HG03196 (cell line): ENCODE measurements at regions not wholly inside any gene's neighbourhood (a gene's known extent, or its start where the extent isn't known, plus 50 kb on each side); places are given as distances from the start of the nearest gene placed in this dataset.
"Not testable (repeated sequence)": the region's sequence is repeated elsewhere in the genome, so short reads cannot be mapped to it uniquely, and the experiment has no call there.

ENCODE experiments used
- ATAC-seq: cut with Tn5 transposase; IDR thresholded peaks from one replicate; pipeline ENCODE4 v1.9.1; 2021; ENCODE audit not compliant: unreplicated experiment

- ATAC-seq: no peak
These were observed 102.0 kb downstream of the HNMT start for GRCh38 chr2:138066139-138066806.

GRCh38 chr2:138066841-138067240 is 102.6 kb downstream of the HNMT start:
- no peak for ATAC-seq

- ATAC-seq: not testable (repeated sequence)
These were observed 104.4 kb downstream of the HNMT start for GRCh38 chr2:138068669-138069068.

- not testable (repeated sequence) for ATAC-seq
These were observed 106.9 kb downstream of the HNMT start for GRCh38 chr2:138071042-138071719.

- ATAC-seq: no peak
These were observed 107.7 kb downstream of the HNMT start for GRCh38 chr2:138071720-138072719.

GRCh38 chr2:138078153-138078552 is 113.9 kb downstream of the HNMT start:
- ATAC-seq: no peak

GRCh38 chr2:138079976-138080375 is 115.7 kb downstream of the HNMT start:
- no peak for ATAC-seq

- ATAC-seq: no peak
These were observed 117.2 kb downstream of the HNMT start for GRCh38 chr2:138081225-138082073.

- ATAC-seq: no peak
These were observed 119.9 kb downstream of the HNMT start for GRCh38 chr2:138084206-138084605.

GRCh38 chr2:138085441-138085840 is 121.2 kb downstream of the HNMT start:
- ATAC-seq: not testable (repeated sequence)

- ATAC-seq: no peak
These were observed 122.3 kb downstream of the HNMT start for GRCh38 chr2:138086576-138086975.

- no peak for ATAC-seq
These were observed 123.7 kb downstream of the HNMT start for GRCh38 chr2:138087751-138088593.

- ATAC-seq: no peak
These were observed 126.1 kb downstream of the HNMT start for GRCh38 chr2:138090330-138090729.

GRCh38 chr2:138093455-138093854 is 129.2 kb downstream of the HNMT start:
- no peak for ATAC-seq

- no peak for ATAC-seq
These were observed 129.8 kb downstream of the HNMT start for GRCh38 chr2:138094031-138094430.

- no peak for ATAC-seq
These were observed 131.1 kb downstream of the HNMT start for GRCh38 chr2:138095336-138095735.

- not testable (repeated sequence) for ATAC-seq
These were observed 135.0 kb downstream of the HNMT start for GRCh38 chr2:138099288-138099687.

GRCh38 chr2:138101718-138102117 is 137.4 kb downstream of the HNMT start:
- ATAC-seq: no peak

- ATAC-seq: no peak
These were observed 138.4 kb downstream of the HNMT start for GRCh38 chr2:138102664-138103063.

GRCh38 chr2:138103156-138103555 is 138.9 kb downstream of the HNMT start:
- ATAC-seq: no peak
